SK-N-SH treated with all-trans-retinoic acid at 6 μM for 48 hours (cell line): ENCODE measurements at regions not wholly inside any gene's neighbourhood (a gene's known extent, or its start where the extent isn't known, plus 50 kb on each side); places are given as distances from the start of the nearest gene placed in this dataset.

ENCODE experiments used
- ATAC-seq: fragments of 200-7000 bp; cut with Tn5 transposase; 3 replicates; pipeline ENCODE4 v1.9.1; 2020; ENCODE audit warnings: mild to moderate bottlenecking, moderate library complexity
- ARNTL ChIP-seq: fragments of 450-650 bp; formaldehyde crosslinking; IDR thresholded peaks from 2 replicates; pipeline ENCODE4 v1.5.0; 2020; ENCODE audit warnings: low read depth, mild to moderate bottlenecking, moderate library complexity, borderline replicate concordance
- BACH2 ChIP-seq: fragments of 250-450 bp; sonication (Bioruptor Pico); IDR thresholded peaks from 2 replicates; pipeline ENCODE4 v1.9.0; 2021; ENCODE audit warnings: mild to moderate bottlenecking, borderline replicate concordance
- CSDC2 ChIP-seq: fragments of 250-450 bp; sonication (Bioruptor Pico); IDR thresholded peaks from 2 replicates; pipeline ENCODE4 v1.5.0; 2020; ENCODE audit warnings: mild to moderate bottlenecking, moderate library complexity
- ISL1 ChIP-seq: fragments of 250-450 bp; sonication (Bioruptor Pico); IDR thresholded peaks from 2 replicates; pipeline ENCODE4 v2.1.2; 2022; ENCODE audit warnings: mild to moderate bottlenecking, moderate library complexity
- PPARA ChIP-seq: fragments of 250-450 bp; sonication (Bioruptor Pico); IDR thresholded peaks from 2 replicates; pipeline ENCODE4 v1.5.0; 2020; ENCODE audit warnings: mild to moderate bottlenecking, borderline replicate concordance
- RARB ChIP-seq: fragments of 250-450 bp; sonication (Bioruptor Pico); IDR thresholded peaks from 2 replicates; pipeline ENCODE4 v1.8.0; 2021; ENCODE audit warnings: mild to moderate bottlenecking, moderate library complexity
- SNAI2 ChIP-seq: fragments of 250-450 bp; sonication (Bioruptor Pico); IDR thresholded peaks from 2 replicates; pipeline ENCODE4 v1.5.0; 2020; ENCODE audit warnings: mild to moderate bottlenecking, moderate library complexity
- TCF4 ChIP-seq: fragments of 250-450 bp; sonication (Bioruptor Pico); IDR thresholded peaks from 2 replicates; pipeline ENCODE4 v1.8.0; 2021; ENCODE audit warnings: mild to moderate bottlenecking, moderate library complexity, borderline replicate concordance
- ZC3H10 ChIP-seq: fragments of 250-450 bp; sonication (Bioruptor Pico); IDR thresholded peaks from 2 replicates; pipeline ENCODE4 v1.5.1; 2021; ENCODE audit warnings: mild to moderate bottlenecking, moderate library complexity
- ZFP3 ChIP-seq: fragments of 250-450 bp; sonication (Bioruptor Pico); IDR thresholded peaks from 2 replicates; pipeline ENCODE4 v1.5.0; 2020; ENCODE audit warnings: mild to moderate bottlenecking, moderate library complexity
- ZFP30 ChIP-seq: fragments of 450-650 bp; formaldehyde crosslinking; IDR thresholded peaks from 2 replicates; pipeline ENCODE4 v1.5.0; 2022; ENCODE audit warnings: mild to moderate bottlenecking, moderate library complexity
- ZNF565 ChIP-seq: fragments of 450-650 bp; formaldehyde crosslinking; conservative IDR thresholded peaks from 2 replicates; pipeline ENCODE4 v1.5.0; 2020; ENCODE audit warnings: low read depth, mild to moderate bottlenecking, moderate library complexity
- ZNF70 ChIP-seq: fragments of 450-650 bp; formaldehyde crosslinking; IDR thresholded peaks from 2 replicates; pipeline ENCODE4 v1.5.0; 2020; ENCODE audit warnings: mild to moderate bottlenecking, moderate library complexity
- ZNF8 ChIP-seq: fragments of 450-650 bp; formaldehyde crosslinking; IDR thresholded peaks from 2 replicates; pipeline ENCODE4 v1.5.0; 2020; ENCODE audit warnings: mild to moderate bottlenecking, moderate library complexity
- TF ChIP-seq, protein P1 (sequence below): fragments of 250-450 bp; sonication (Bioruptor Pico); IDR thresholded peaks from 2 replicates; pipeline ENCODE4 v1.8.0; 2020; ENCODE audit warnings: mild to moderate bottlenecking, moderate library complexity, borderline replicate concordance
- TF ChIP-seq, protein P2 (sequence below): fragments of 250-450 bp; sonication (Bioruptor Pico); IDR thresholded peaks from 2 replicates; pipeline ENCODE4 v1.5.1; 2020; ENCODE audit warnings: low read depth, mild to moderate bottlenecking, moderate library complexity
- TF ChIP-seq, protein P3 (sequence below): fragments of 250-450 bp; sonication (Bioruptor Pico); IDR thresholded peaks from 2 replicates; pipeline ENCODE4 v1.5.1; 2021; ENCODE audit warnings: mild to moderate bottlenecking, moderate library complexity
- TF ChIP-seq, protein P4 (sequence below): fragments of 250-450 bp; sonication (Bioruptor Pico); IDR thresholded peaks from 2 replicates; pipeline ENCODE4 v1.5.0; 2020; ENCODE audit warnings: mild to moderate bottlenecking, moderate library complexity
- TF ChIP-seq, protein P5 (sequence below): fragments of 250-450 bp; sonication (Bioruptor Pico); IDR thresholded peaks from 2 replicates; pipeline ENCODE4 v1.8.0; 2021; ENCODE audit warnings: low read depth, mild to moderate bottlenecking, moderate library complexity, borderline replicate concordance

DNA sequence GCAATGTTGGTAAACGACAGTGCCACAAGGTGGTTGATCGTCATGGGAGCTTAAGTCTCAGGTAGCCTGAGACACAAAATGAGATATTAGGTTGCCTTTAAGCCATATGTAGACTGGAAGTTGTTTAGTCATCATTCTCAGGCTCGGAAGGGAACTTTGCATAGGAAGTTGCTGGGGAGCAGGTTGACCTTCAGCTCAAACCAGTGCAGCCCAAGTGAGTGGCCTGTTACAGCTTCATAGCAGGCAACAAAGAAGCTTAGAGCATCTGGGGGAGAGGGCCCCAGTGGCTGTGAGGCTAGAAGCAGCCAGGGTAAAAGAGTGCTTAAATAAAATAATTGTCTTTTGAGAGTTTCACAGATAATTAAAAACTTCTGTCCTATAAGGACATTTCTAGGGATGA is 404.0 kb downstream of the GUCY1A2 start:
- ATAC-seq = no peak; the same call in 1 of the 3 replicates
- TF ChIP-seq ZNF70 = no peak
- TF ChIP-seq ZNF565 (CRISPR knock-in tag) = no peak

DNA sequence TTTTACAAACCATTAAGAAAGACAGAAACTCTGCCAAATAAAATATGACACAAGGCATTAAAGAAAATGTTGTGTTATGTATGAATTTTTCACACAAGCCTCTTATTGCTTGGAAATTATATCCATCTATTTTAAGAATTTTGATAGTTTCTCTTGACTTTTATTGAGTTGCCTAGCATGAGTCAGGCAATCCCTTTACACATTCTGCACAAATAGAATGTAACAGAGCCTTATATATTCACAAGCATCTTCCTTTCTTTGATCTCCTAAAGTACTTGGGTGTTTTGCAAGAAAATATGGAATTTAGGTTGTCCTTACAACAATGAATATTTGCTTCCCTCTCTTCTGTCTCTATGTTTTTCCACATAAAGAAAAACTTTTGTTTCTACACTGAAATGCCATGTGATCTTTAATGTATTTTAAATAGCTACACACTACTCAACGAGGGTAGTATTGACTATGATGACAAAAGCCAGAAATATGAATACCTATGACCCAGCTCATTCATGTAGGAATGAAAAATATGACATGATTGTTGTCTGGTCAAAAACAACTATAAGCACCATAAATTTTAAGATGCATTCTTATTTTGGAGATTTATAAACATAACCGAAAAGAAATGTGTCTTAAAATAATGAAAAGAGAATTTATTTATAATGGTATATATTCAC is 398.8 kb downstream of the GUCY1A2 start:
- ATAC-seq = peak; percentile 81
- TF ChIP-seq, protein P1, sequence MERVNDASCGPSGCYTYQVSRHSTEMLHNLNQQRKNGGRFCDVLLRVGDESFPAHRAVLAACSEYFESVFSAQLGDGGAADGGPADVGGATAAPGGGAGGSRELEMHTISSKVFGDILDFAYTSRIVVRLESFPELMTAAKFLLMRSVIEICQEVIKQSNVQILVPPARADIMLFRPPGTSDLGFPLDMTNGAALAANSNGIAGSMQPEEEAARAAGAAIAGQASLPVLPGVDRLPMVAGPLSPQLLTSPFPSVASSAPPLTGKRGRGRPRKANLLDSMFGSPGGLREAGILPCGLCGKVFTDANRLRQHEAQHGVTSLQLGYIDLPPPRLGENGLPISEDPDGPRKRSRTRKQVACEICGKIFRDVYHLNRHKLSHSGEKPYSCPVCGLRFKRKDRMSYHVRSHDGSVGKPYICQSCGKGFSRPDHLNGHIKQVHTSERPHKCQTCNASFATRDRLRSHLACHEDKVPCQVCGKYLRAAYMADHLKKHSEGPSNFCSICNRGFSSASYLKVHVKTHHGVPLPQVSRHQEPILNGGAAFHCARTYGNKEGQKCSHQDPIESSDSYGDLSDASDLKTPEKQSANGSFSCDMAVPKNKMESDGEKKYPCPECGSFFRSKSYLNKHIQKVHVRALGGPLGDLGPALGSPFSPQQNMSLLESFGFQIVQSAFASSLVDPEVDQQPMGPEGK (CRISPR knock-in tag) = no peak

DNA sequence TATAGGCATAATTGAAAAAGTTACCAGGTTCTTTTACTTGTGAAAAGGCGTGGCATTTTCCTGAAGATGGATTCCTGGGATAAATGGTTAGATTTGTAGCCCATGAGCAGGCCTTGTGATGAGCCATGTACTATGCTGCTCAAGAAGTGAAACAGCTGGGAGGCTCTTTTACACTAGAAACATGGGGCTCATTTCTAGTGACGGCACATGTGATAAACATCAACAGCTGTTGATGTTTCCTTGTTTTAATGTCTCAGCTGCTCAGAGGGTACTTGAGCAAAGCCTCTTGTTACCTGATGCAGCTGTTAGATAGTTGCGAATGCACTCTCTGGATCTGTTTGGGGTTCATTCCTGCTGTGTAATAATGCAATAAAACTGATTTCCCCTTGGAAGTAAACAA is 396.8 kb downstream of the GUCY1A2 start:
- ATAC-seq = no peak
- TF ChIP-seq PPARA (CRISPR knock-in tag) = no peak
- TF ChIP-seq, protein P2, sequence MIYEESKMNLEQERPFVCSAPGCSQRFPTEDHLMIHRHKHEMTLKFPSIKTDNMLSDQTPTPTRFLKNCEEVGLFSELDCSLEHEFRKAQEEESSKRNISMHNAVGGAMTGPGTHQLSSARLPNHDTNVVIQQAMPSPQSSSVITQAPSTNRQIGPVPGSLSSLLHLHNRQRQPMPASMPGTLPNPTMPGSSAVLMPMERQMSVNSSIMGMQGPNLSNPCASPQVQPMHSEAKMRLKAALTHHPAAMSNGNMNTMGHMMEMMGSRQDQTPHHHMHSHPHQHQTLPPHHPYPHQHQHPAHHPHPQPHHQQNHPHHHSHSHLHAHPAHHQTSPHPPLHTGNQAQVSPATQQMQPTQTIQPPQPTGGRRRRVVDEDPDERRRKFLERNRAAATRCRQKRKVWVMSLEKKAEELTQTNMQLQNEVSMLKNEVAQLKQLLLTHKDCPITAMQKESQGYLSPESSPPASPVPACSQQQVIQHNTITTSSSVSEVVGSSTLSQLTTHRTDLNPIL (CRISPR knock-in tag) = no peak
- TF ChIP-seq ZFP30 = no peak
- no peak for TF ChIP-seq BACH2 (CRISPR knock-in tag)
- TF ChIP-seq, protein P3, sequence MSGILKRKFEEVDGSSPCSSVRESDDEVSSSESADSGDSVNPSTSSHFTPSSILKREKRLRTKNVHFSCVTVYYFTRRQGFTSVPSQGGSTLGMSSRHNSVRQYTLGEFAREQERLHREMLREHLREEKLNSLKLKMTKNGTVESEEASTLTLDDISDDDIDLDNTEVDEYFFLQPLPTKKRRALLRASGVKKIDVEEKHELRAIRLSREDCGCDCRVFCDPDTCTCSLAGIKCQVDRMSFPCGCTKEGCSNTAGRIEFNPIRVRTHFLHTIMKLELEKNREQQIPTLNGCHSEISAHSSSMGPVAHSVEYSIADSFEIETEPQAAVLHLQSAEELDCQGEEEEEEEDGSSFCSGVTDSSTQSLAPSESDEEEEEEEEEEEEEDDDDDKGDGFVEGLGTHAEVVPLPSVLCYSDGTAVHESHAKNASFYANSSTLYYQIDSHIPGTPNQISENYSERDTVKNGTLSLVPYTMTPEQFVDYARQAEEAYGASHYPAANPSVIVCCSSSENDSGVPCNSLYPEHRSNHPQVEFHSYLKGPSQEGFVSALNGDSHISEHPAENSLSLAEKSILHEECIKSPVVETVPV (CRISPR knock-in tag) = no peak
- TF ChIP-seq CSDC2 (CRISPR knock-in tag) = no peak
- TF ChIP-seq, protein P4, sequence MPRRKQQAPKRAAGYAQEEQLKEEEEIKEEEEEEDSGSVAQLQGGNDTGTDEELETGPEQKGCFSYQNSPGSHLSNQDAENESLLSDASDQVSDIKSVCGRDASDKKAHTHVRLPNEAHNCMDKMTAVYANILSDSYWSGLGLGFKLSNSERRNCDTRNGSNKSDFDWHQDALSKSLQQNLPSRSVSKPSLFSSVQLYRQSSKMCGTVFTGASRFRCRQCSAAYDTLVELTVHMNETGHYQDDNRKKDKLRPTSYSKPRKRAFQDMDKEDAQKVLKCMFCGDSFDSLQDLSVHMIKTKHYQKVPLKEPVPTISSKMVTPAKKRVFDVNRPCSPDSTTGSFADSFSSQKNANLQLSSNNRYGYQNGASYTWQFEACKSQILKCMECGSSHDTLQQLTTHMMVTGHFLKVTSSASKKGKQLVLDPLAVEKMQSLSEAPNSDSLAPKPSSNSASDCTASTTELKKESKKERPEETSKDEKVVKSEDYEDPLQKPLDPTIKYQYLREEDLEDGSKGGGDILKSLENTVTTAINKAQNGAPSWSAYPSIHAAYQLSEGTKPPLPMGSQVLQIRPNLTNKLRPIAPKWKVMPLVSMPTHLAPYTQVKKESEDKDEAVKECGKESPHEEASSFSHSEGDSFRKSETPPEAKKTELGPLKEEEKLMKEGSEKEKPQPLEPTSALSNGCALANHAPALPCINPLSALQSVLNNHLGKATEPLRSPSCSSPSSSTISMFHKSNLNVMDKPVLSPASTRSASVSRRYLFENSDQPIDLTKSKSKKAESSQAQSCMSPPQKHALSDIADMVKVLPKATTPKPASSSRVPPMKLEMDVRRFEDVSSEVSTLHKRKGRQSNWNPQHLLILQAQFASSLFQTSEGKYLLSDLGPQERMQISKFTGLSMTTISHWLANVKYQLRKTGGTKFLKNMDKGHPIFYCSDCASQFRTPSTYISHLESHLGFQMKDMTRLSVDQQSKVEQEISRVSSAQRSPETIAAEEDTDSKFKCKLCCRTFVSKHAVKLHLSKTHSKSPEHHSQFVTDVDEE (CRISPR knock-in tag) = no peak
- TF ChIP-seq ISL1 = no peak
- TF ChIP-seq, protein P5, sequence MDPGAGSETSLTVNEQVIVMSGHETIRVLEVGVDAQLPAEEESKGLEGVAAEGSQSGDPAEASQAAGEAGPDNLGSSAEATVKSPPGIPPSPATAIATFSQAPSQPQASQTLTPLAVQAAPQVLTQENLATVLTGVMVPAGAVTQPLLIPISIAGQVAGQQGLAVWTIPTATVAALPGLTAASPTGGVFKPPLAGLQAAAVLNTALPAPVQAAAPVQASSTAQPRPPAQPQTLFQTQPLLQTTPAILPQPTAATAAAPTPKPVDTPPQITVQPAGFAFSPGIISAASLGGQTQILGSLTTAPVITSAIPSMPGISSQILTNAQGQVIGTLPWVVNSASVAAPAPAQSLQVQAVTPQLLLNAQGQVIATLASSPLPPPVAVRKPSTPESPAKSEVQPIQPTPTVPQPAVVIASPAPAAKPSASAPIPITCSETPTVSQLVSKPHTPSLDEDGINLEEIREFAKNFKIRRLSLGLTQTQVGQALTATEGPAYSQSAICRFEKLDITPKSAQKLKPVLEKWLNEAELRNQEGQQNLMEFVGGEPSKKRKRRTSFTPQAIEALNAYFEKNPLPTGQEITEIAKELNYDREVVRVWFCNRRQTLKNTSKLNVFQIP (CRISPR knock-in tag) = no peak
- TF ChIP-seq TCF4 (CRISPR knock-in tag) = no peak
- no peak for TF ChIP-seq ZNF8 (CRISPR knock-in tag)
- TF ChIP-seq ARNTL = no peak
- TF ChIP-seq RARB (CRISPR knock-in tag) = no peak
- TF ChIP-seq SNAI2 (CRISPR knock-in tag) = no peak
- TF ChIP-seq ZC3H10 (CRISPR knock-in tag) = no peak
- no peak for TF ChIP-seq ZFP3
- TF ChIP-seq, protein P1 (CRISPR knock-in tag) = no peak
